GM23248 (cell line): ENCODE measurements at regions not wholly inside any gene's neighbourhood (a gene's known extent, or its start where the extent isn't known, plus 50 kb on each side); places are given as distances from the start of the nearest gene placed in this dataset.
A peak's percentile ranks its signal among the peaks of the same experiment; 100 is the strongest.

Experiments
- DNase-seq: peaks from one replicate; pipeline ENCODE4 v3.0.0-alpha.2; 2015
- H2AFZ ChIP-seq: fragments of 200-600 bp; sonication (generic); 2 replicates; pipeline ENCODE4 v1.6.1; 2016; ENCODE audit warnings: antibody characterized with exemption
- H3F3A ChIP-seq: fragments of 200-600 bp; sonication (generic); 2 replicates; pipeline ENCODE4 v1.6.1; 2016; ENCODE audit warnings: mild to moderate bottlenecking, antibody characterized with exemption, mixed run types; ENCODE audit not compliant: insufficient read depth
- H3K27ac ChIP-seq: fragments of 200-600 bp; sonication (generic); 2 replicates; pipeline ENCODE4 v1.5.1; 2016; ENCODE audit warnings: mild to moderate bottlenecking
- H3K27me3 ChIP-seq: fragments of 200-600 bp; sonication (generic); replicated peaks from 2 replicates; pipeline ENCODE4 v1.6.1; 2016; ENCODE audit warnings: mild to moderate bottlenecking; ENCODE audit not compliant: insufficient read depth
- H3K36me3 ChIP-seq: fragments of 200-600 bp; sonication (generic); 2 replicates; pipeline ENCODE4 v1.6.1; 2016; ENCODE audit warnings: low read depth, mild to moderate bottlenecking
- H3K4me1 ChIP-seq: fragments of 200-600 bp; sonication (generic); 2 replicates; pipeline ENCODE4 v1.6.1; 2016; ENCODE audit warnings: mild to moderate bottlenecking; ENCODE audit not compliant: insufficient read depth
- H3K4me2 ChIP-seq: fragments of 200-600 bp; sonication (generic); one replicate; pipeline ENCODE4 v1.6.1; 2016; ENCODE audit warnings: mild to moderate bottlenecking; ENCODE audit not compliant: unreplicated experiment
- H3K4me3 ChIP-seq: fragments of 200-600 bp; sonication (generic); 2 replicates; pipeline ENCODE4 v1.5.1; 2016; ENCODE audit warnings: mild to moderate bottlenecking
- H3K79me2 ChIP-seq: fragments of 200-600 bp; sonication (generic); 2 replicates; pipeline ENCODE4 v1.6.1; 2016; ENCODE audit warnings: mild to moderate bottlenecking; ENCODE audit not compliant: insufficient read depth
- H3K9ac ChIP-seq: fragments of 200-600 bp; sonication (generic); 2 replicates; pipeline ENCODE4 v1.6.1; 2016; ENCODE audit warnings: mild to moderate bottlenecking
- H3K9me2 ChIP-seq: fragments of 200-600 bp; sonication (generic); 2 replicates; pipeline ENCODE4 v1.6.1; 2016; ENCODE audit warnings: mixed run types, mild to moderate bottlenecking, moderate library complexity; ENCODE audit not compliant: insufficient read depth
- H3K9me3 ChIP-seq: fragments of 200-600 bp; sonication (generic); one replicate; pipeline ENCODE4 v1.6.1; 2017; ENCODE audit warnings: low read depth
- H4K20me1 ChIP-seq: fragments of 200-600 bp; sonication (generic); 2 replicates; pipeline ENCODE4 v1.6.0; 2016; ENCODE audit not compliant: insufficient read depth
- EZH2 ChIP-seq: fragments of 200-600 bp; sonication (generic); IDR thresholded peaks from 2 replicates; pipeline ENCODE4 v1.6.1; 2018; ENCODE audit warnings: antibody characterized with exemption, mild to moderate bottlenecking; ENCODE audit not compliant: insufficient read depth, poor library complexity, severe bottlenecking
- EZH2phosphoT487 ChIP-seq: fragments of 200-600 bp; sonication (generic); IDR thresholded peaks from 2 replicates; pipeline ENCODE4 v1.6.1; 2018; ENCODE audit warnings: antibody characterized with exemption, moderate library complexity, mild to moderate bottlenecking, low read depth; ENCODE audit not compliant: insufficient read depth
- whole genome bisulfite sequencing, 2 experiments: methylation state at CpG; one replicate each; pipeline ENCODE4 v1.1.6; 2015 to 2017; ENCODE audit warnings: low lambda C conversion rate in 2 of 2, low coverage in 1 of 2; ENCODE audit errors: missing lambda C conversion rate in 2 of 2; 5-methylcytosine and 5-hydroxymethylcytosine counted together
- in situ Hi-C: fragments of 300-500 bp; cut with MboI; formaldehyde crosslinking; loops from 2 replicates; pipeline ENCODE4 v1.15.0; 2020

DNA sequence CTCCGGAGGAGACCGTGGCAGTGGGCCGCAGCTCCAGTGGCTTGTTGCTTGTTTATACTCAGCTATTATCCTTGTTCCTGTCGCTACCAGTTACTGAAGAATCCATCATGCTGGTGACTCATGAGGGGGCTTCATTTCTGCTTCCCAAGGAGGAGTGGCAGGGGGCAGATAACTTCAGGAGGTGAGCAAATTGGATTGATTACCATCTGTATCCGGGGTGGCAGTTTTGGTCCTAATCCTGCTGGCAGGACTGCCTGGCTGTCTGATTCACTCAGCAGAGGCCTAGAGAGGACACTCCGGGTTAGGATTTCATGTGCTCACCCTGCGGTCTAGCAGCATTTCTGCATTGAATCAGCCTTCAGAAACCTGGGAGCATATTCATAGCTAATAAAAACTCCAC, 230.0 kb downstream of the ACTR3 start:
- DNase-seq, result peak; percentile 48
- TF ChIP-seq EZH2phosphoT487, result no peak
- TF ChIP-seq EZH2, result no peak

GRCh38 chr2:114122930-114123329, 233.0 kb downstream of the ACTR3 start:
- Histone ChIP-seq H3K4me1 (no peaks in the 10 kb centered on the region), H3K4me3 (no peak overlapping the region), H3K36me3 (no peaks in the 10 kb centered on the region), H3K27me3 (no peaks in the 10 kb centered on the region), H4K20me1 (no peaks in the 10 kb centered on the region), H3K9me3 (no peaks in the 10 kb centered on the region), H2AFZ (no peak overlapping the region), H3K4me2 (no peak overlapping the region), H3K9ac (no peak overlapping the region), H3K9me2 (no peaks in the 10 kb centered on the region), H3K27ac (no peak overlapping the region), H3K79me2 (no peaks in the 10 kb centered on the region), H3F3A (no peaks in the 10 kb centered on the region)
- WGBS, 2 experiments, result 2 to 3% methylated on average over 10 of the region's 10 CpGs
- TF ChIP-seq EZH2 (no peak), EZH2phosphoT487 (no peak)
- no peak for DNase-seq
- in situ Hi-C loops, result no loop called here

More for the DNA sequence above, 230.0 kb downstream of the ACTR3 start:
- in situ Hi-C loops, result no loop called here
- 39 to 44% methylated on average over 7 of the region's 7 CpGs for WGBS, 2 experiments
- Histone ChIP-seq H3K4me2 (no peak overlapping the region), H3K27ac (no peak overlapping the region), H2AFZ (no peak overlapping the region), H3K9ac (no peak overlapping the region), H3F3A (no peaks in the 10 kb centered on the region), H3K4me1 (no peaks in the 10 kb centered on the region), H3K4me3 (no peak overlapping the region), H3K9me2 (no peaks in the 10 kb centered on the region), H3K36me3 (no peaks in the 10 kb centered on the region), H4K20me1 (no peaks in the 10 kb centered on the region), H3K27me3 (no peaks in the 10 kb centered on the region; the same call in 1 of the 2 replicates), H3K9me3 (no peaks in the 10 kb centered on the region), H3K79me2 (no peaks in the 10 kb centered on the region)

DNA sequence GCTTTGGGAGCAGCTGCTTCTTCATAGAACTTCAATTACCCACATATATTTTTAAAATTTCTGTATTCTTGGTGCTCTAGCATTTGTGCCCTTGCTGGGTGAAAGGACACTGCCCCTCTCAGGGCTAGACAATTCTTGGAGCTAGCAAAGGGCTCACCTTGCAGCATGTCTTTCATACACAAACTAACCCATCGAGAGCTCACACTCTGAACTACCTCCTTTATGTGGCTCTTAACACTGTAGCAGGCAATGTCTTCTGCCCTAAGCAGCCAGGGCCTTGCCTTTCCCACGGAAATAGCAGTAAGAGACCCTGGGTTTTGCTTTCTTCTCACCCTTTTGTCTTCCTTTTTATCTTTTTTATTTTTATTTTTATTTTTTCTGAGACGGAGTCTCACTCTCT, 234.0 kb downstream of the ACTR3 start:
- Histone ChIP-seq H3K9ac (no peak overlapping the region), H3K9me3 (no peaks in the 10 kb centered on the region), H2AFZ (no peak overlapping the region), H3K4me2 (no peak overlapping the region), H3K4me1 (no peaks in the 10 kb centered on the region), H3K27ac (no peak overlapping the region), H3K9me2 (no peaks in the 10 kb centered on the region), H3K27me3 (no peaks in the 10 kb centered on the region), H3K79me2 (no peaks in the 10 kb centered on the region), H3K36me3 (no peaks in the 10 kb centered on the region), H3F3A (no peaks in the 10 kb centered on the region), H4K20me1 (no peaks in the 10 kb centered on the region), H3K4me3 (no peak overlapping the region)
- WGBS, 2 experiments, result 6 to 9% methylated on average over 3 of the region's 3 CpGs
- in situ Hi-C loops, result no loop called here
- no peak for TF ChIP-seq EZH2phosphoT487
- TF ChIP-seq EZH2, result no peak
- DNase-seq, result no peak

DNA sequence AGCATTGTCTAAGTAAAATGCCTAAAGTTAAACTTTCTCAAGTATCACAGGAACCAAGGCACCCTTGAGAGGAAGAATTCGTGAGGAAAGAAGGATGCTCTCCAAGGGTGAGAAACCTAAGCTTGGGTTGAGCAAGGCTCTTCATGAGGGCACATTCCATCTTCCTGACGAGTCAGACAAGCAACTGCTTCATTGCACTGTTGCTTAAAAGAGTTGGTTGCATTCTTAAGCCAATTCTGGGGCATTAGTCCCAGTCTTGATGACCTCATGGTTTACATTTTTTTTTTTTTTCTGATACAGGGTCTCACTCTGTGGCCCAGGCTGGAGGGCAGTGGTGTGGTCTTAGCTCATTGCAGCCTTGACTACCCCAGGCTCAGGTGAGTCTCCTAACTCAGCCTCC, 237.5 kb downstream of the ACTR3 start:
- Histone ChIP-seq H3K4me1 (no peaks in the 10 kb centered on the region), H2AFZ (no peak overlapping the region), H3K4me2 (no peak overlapping the region), H3K27ac (no peak overlapping the region), H3F3A (no peaks in the 10 kb centered on the region), H4K20me1 (no peaks in the 10 kb centered on the region), H3K9me2 (no peaks in the 10 kb centered on the region), H3K79me2 (no peaks in the 10 kb centered on the region), H3K4me3 (no peak overlapping the region), H3K9ac (no peak overlapping the region), H3K36me3 (no peaks in the 10 kb centered on the region), H3K9me3 (no peaks in the 10 kb centered on the region), H3K27me3 (no peaks in the 10 kb centered on the region)
- DNase-seq, result peak; percentile 71
- TF ChIP-seq EZH2 (no peak), EZH2phosphoT487 (no peak)
- in situ Hi-C loops, result no loop called here
- 15% methylated on average over 2 of the region's 2 CpGs for WGBS, 2 experiments

GRCh38 chr2:114128263-114128662, 238.4 kb downstream of the ACTR3 start:
- Histone ChIP-seq H4K20me1 (no peaks in the 10 kb centered on the region), H3K9me3 (no peaks in the 10 kb centered on the region), H3K4me2 (no peak overlapping the region), H3K79me2 (no peaks in the 10 kb centered on the region), H3K27me3 (no peaks in the 10 kb centered on the region), H2AFZ (no peak overlapping the region), H3K4me1 (no peaks in the 10 kb centered on the region), H3K27ac (no peak overlapping the region), H3K4me3 (no peak overlapping the region), H3F3A (no peaks in the 10 kb centered on the region), H3K36me3 (no peaks in the 10 kb centered on the region), H3K9me2 (no peaks in the 10 kb centered on the region), H3K9ac (no peak overlapping the region)
- in situ Hi-C loops, result no loop called here
- TF ChIP-seq EZH2phosphoT487 (no peak), EZH2 (no peak)
- 33 to 43% methylated on average over 3 of the region's 3 CpGs for WGBS, 2 experiments
- no peak for DNase-seq
